ENCODE measurements at regions not wholly inside any gene's neighbourhood (a gene's known extent, or its start where the extent isn't known, plus 50 kb on each side); places are given as distances from the start of the nearest gene placed in this dataset.

DNA sequence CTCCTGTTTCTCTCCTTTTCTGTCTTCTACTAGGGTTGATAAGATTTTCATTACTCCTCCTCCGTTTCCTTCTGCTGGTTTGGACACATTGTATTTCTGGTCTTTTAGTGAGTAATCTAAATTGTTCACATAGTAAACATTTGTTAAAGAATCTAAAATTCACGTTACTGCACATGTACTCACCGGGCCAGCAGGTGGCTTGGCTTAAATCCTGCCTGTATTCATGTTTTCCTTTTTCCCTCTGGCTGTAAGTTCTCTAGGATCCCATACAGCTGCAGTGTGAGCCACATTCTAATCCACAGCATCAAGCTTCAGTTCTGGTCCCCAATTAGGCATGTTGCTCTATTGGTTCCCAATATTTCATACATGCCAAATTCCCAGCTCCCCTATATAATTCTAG, 958.3 kb downstream of the ADGRL2 start:
- H3K4me1 Mint-ChIP-seq, result peaks cover 5% of the 10 kb centered on the region
- H3K4me3 Mint-ChIP-seq, result no peak overlapping the region
- H3K36me3 Mint-ChIP-seq (ENCODE audit: low read depth), result no peaks in the 10 kb centered on the region
- H3K9me3 Mint-ChIP-seq, result no peaks in the 10 kb centered on the region
- no peak for DNase-seq (ENCODE audit: low read depth, low spot score)
- no peak overlapping the region for H3K27ac Mint-ChIP-seq (ENCODE audit: unreplicated experiment)
- peak; percentile 34 for TF ChIP-seq CTCF (conservative IDR thresholded peaks at IDR 0.05)
- no peaks in the 10 kb centered on the region for H3K27me3 Mint-ChIP-seq (ENCODE audit: low read depth)

DNA sequence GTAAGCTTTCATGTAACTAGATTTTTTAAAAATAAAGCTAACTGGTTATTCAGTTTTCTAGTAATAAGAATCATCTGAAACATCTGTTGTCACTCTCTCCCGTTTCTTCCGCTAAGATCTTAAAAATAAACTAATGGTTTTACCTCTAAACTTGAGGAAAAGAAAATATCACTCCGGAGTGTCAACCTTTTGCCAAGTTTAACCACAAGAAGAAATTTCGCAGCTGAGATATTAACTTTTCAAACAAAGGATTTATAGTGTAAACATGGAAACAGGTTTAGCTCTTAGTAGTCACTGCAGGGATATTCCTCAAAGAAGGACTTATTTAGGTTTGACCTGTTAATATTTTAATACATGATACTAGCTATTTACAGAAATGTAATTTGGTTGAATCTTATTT, 954.9 kb downstream of the ADGRL2 start:
- Mint-ChIP-seq H3K4me3 (no peak overlapping the region), H3K9me3 (peaks cover 5% of the 10 kb centered on the region), H3K27ac (ENCODE audit: unreplicated experiment) (no peak overlapping the region), H3K27me3 (ENCODE audit: low read depth) (no peaks in the 10 kb centered on the region), H3K36me3 (ENCODE audit: low read depth) (no peaks in the 10 kb centered on the region), H3K4me1 (peaks cover 5% of the 10 kb centered on the region)
- TF ChIP-seq CTCF (conservative IDR thresholded peaks at IDR 0.05), result no peak
- DNase-seq (ENCODE audit: low read depth, low spot score), result no peak

GRCh38 chr1:82755191-82755590, 954.5 kb downstream of the ADGRL2 start:
- Mint-ChIP-seq H3K27ac (ENCODE audit: unreplicated experiment) (no peak overlapping the region), H3K9me3 (peaks cover 5% of the 10 kb centered on the region), H3K36me3 (ENCODE audit: low read depth) (no peaks in the 10 kb centered on the region), H3K4me1 (peaks cover 3% of the 10 kb centered on the region), H3K27me3 (ENCODE audit: low read depth) (no peaks in the 10 kb centered on the region), H3K4me3 (no peak overlapping the region)
- TF ChIP-seq CTCF (conservative IDR thresholded peaks at IDR 0.05), result no peak
- DNase-seq (ENCODE audit: low read depth, low spot score), result no peak

GRCh38 chr1:82752046-82752445, 951.3 kb downstream of the ADGRL2 start:
- H3K9me3 Mint-ChIP-seq, result peaks cover 5% of the 10 kb centered on the region
- H3K36me3 Mint-ChIP-seq (ENCODE audit: low read depth), result no peaks in the 10 kb centered on the region
- H3K27me3 Mint-ChIP-seq (ENCODE audit: low read depth), result no peaks in the 10 kb centered on the region
- no peak for TF ChIP-seq CTCF (conservative IDR thresholded peaks at IDR 0.05)
- H3K4me1 Mint-ChIP-seq, result no peaks in the 10 kb centered on the region
- no peak overlapping the region for H3K27ac Mint-ChIP-seq (ENCODE audit: unreplicated experiment)
- no peak overlapping the region for H3K4me3 Mint-ChIP-seq
- DNase-seq (ENCODE audit: low read depth, low spot score), result no peak

GRCh38 chr1:82733645-82734044, 932.9 kb downstream of the ADGRL2 start:
- DNase-seq (ENCODE audit: low read depth, low spot score), result no peak
- H3K27me3 Mint-ChIP-seq (ENCODE audit: low read depth), result no peaks in the 10 kb centered on the region
- H3K36me3 Mint-ChIP-seq (ENCODE audit: low read depth), result peaks cover 14% of the 10 kb centered on the region
- no peak overlapping the region for H3K4me3 Mint-ChIP-seq
- no peaks in the 10 kb centered on the region for H3K4me1 Mint-ChIP-seq
- no peak for TF ChIP-seq CTCF (conservative IDR thresholded peaks at IDR 0.05)
- H3K9me3 Mint-ChIP-seq, result peaks cover 18% of the 10 kb centered on the region
- no peak overlapping the region for H3K27ac Mint-ChIP-seq (ENCODE audit: unreplicated experiment)

DNA sequence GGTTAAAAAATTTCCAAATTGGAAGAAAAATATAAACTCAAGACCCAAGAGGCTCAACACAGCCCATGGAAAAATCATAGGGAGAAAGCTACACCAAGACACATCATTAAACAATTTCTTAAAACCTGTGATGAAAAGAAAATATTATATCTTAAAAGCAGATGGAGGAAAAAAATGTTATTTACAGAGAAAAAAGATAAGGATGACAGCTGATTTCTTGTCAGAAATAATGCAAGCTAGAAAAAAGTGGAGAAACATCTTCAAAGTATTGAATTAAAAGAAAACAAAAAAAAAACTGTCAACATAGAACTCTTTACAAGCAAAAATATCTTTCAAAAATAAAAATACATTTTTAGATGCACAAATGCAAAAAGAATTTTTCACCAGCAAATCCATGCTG, 930.5 kb downstream of the ADGRL2 start:
- peaks cover 14% of the 10 kb centered on the region for H3K36me3 Mint-ChIP-seq (ENCODE audit: low read depth)
- H3K27me3 Mint-ChIP-seq (ENCODE audit: low read depth), result no peaks in the 10 kb centered on the region
- H3K4me3 Mint-ChIP-seq, result no peak overlapping the region
- TF ChIP-seq CTCF (conservative IDR thresholded peaks at IDR 0.05), result no peak
- H3K27ac Mint-ChIP-seq (ENCODE audit: unreplicated experiment), result no peak overlapping the region
- H3K4me1 Mint-ChIP-seq, result no peaks in the 10 kb centered on the region
- DNase-seq (ENCODE audit: low read depth, low spot score), result no peak
- H3K9me3 Mint-ChIP-seq, result peaks cover 18% of the 10 kb centered on the region
